ENCODE measurements at regions not wholly inside any gene's neighbourhood (a gene's known extent, or its start where the extent isn't known, plus 50 kb on each side); places are given as distances from the start of the nearest gene placed in this dataset.

DNA sequence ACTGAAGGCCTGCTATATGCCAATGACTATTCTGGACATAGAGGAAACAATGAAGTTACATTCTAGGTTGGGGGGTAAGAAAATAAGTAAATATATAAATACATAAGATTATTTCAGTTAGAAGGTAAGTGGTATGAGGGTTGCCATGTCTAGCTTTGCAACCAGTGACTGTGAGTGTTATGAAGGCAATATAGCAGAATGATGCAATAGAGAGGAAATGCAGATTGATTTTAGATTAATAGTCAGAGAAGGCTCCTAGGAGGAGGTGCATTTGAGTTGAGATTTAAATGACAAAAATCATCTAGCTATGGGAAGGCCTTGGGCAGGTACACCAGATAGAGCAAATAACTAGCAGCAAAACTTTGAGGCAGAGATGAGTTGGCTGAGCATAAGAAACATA lies 243.2 kb downstream of the FBXO8 start:
- TF ChIP-seq, protein P1, sequence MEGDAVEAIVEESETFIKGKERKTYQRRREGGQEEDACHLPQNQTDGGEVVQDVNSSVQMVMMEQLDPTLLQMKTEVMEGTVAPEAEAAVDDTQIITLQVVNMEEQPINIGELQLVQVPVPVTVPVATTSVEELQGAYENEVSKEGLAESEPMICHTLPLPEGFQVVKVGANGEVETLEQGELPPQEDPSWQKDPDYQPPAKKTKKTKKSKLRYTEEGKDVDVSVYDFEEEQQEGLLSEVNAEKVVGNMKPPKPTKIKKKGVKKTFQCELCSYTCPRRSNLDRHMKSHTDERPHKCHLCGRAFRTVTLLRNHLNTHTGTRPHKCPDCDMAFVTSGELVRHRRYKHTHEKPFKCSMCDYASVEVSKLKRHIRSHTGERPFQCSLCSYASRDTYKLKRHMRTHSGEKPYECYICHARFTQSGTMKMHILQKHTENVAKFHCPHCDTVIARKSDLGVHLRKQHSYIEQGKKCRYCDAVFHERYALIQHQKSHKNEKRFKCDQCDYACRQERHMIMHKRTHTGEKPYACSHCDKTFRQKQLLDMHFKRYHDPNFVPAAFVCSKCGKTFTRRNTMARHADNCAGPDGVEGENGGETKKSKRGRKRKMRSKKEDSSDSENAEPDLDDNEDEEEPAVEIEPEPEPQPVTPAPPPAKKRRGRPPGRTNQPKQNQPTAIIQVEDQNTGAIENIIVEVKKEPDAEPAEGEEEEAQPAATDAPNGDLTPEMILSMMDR (IDR thresholded peaks at IDR 0.05), result no peak
- intact Hi-C loops (cut with DNase I), result no loop called here
- Histone ChIP-seq H3K27ac (no peak overlapping the region), H3K4me3 (no peak overlapping the region), H3K36me3 (no peaks in the 10 kb centered on the region), H3K4me1 (no peaks in the 10 kb centered on the region), H3K27me3 (no peaks in the 10 kb centered on the region), H3K9me3 (no peaks in the 10 kb centered on the region)
- DNase-seq (no peak), ATAC-seq (no peak)

DNA sequence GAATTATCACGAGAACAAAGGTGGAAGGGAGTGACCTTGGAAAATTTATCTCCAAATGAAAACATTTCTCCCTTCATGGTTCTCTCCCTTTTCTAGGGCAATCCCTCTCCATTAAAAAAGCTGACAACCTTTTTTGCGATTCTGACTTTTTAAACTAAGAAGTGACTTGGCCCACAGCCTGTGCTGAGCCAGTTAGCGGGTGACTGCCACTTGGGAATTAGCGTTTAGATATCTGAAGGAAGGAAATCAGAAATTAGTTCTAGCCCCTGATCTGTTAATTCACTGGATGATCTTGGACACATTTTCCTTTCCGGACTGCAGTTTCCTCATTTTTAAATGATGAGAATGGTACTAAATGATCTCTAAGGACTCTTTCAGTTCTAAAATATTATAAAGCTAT lies 245.0 kb downstream of the FBXO8 start:
- no peak for DNase-seq
- no peak overlapping the region for H3K4me3 ChIP-seq
- intact Hi-C loops (cut with DNase I), result no loop called here
- no peaks in the 10 kb centered on the region for H3K4me1 ChIP-seq
- TF ChIP-seq, protein P1 (IDR thresholded peaks at IDR 0.05), result no peak
- H3K36me3 ChIP-seq, result no peaks in the 10 kb centered on the region
- no peaks in the 10 kb centered on the region for H3K9me3 ChIP-seq
- ATAC-seq, result no peak
- no peak overlapping the region for H3K27ac ChIP-seq
- H3K27me3 ChIP-seq, result no peaks in the 10 kb centered on the region

DNA sequence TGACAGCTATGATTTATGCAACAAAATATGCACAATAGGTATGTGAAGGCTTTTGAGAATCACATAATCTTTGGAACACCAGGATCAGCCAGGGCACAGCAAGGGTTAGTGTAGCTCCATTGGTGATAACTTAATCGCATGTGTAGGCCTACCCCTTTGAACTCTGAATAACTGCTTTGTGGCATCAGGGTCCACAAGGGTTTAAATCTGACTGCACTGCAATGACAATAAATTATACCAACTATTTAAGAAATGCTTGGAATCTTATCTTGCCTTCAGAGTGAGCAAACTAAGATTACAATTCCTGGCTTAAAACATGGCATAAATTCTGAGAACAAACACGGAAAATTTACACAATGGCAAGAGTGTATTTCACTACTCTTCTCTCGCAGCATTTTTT lies 245.8 kb downstream of the FBXO8 start:
- Histone ChIP-seq H3K27me3 (no peaks in the 10 kb centered on the region), H3K4me1 (no peaks in the 10 kb centered on the region), H3K36me3 (no peaks in the 10 kb centered on the region), H3K9me3 (no peaks in the 10 kb centered on the region), H3K27ac (no peak overlapping the region), H3K4me3 (no peak overlapping the region)
- ATAC-seq (no peak), DNase-seq (no peak)
- TF ChIP-seq, protein P1 (IDR thresholded peaks at IDR 0.05), result no peak
- intact Hi-C loops (cut with DNase I), result no loop called here

DNA sequence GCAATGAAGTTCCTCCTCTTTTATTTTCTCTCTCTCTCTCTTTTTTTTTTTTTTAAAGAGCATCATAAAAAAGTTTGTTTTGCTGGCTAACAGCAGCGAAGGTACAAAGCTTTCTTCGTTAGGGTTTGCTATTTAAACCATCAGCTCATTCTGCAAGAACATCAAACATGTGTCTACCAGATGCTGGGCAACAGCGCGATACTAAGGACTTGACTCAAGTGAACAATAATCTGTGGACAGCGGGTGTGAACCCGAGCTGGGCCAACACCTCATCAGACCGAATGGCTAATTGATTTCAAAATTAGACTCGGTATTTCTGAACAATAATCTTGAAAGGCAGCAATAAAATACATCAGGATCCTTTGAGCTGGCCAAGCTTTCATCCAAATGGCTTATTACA lies 246.4 kb downstream of the FBXO8 start:
- Histone ChIP-seq H3K36me3 (no peaks in the 10 kb centered on the region), H3K4me1 (no peaks in the 10 kb centered on the region), H3K27me3 (no peaks in the 10 kb centered on the region), H3K27ac (no peak overlapping the region), H3K4me3 (no peak overlapping the region), H3K9me3 (no peaks in the 10 kb centered on the region)
- intact Hi-C loops (cut with DNase I), result no loop called here
- TF ChIP-seq, protein P1 (IDR thresholded peaks at IDR 0.05), result no peak
- DNase-seq (no peak), ATAC-seq (no peak)

DNA sequence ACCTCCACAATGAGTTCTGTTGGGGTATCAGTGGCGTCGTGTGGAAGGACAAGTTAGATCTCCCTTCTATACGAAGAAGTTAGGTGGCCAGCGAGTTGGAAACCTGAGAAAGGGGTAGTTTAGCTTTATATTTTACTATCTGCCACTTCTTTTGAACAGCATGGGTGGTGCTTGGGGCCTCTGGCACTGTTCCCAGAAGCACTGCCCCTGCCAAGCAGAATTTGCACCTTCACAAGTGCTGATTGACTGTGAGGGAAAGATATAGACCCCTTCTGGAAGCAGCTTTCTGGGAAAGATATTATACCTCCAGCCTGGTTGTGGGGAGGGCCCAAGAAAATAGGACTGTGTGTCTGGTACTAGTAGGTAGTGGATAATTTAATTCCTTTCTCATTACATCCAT lies 246.9 kb downstream of the FBXO8 start:
- DNase-seq, result no peak
- no peaks in the 10 kb centered on the region for H3K36me3 ChIP-seq
- TF ChIP-seq, protein P1 (IDR thresholded peaks at IDR 0.05), result no peak
- no peaks in the 10 kb centered on the region for H3K4me1 ChIP-seq
- no peaks in the 10 kb centered on the region for H3K9me3 ChIP-seq
- H3K27ac ChIP-seq, result no peak overlapping the region
- intact Hi-C loops (cut with DNase I), result no loop called here
- no peak overlapping the region for H3K4me3 ChIP-seq
- H3K27me3 ChIP-seq, result no peaks in the 10 kb centered on the region
- no peak for ATAC-seq
